ENCODE measurements at regions not wholly inside any gene's neighbourhood (a gene's known extent, or its start where the extent isn't known, plus 50 kb on each side); places are given as distances from the start of the nearest gene placed in this dataset.

DNA sequence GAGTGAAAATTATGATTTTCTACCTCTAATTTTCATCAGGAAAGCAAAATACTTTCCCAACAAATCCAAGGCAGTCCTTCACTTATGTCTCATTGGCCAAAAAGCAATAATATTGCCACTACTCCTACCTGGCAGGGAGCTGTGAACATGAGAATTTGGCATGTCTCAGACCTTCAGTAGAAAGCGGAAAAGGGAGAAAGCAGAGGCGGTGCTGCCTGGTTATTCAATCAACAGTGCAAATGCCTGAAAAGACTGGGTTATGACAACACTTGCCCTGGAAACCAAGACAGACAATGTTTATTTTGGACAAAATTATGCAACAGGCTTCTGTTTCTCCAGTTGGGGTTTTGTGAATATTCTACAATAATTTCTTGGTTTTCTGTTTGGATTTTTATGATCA lies 194.4 kb downstream of the TAF11L14 start:
- Histone ChIP-seq H3K4me1 (no peaks in the 10 kb centered on the region), H3K27ac (no peak overlapping the region), H3K27me3 (no peaks in the 10 kb centered on the region), H3K9me3 (no peaks in the 10 kb centered on the region), H3K4me3 (no peak overlapping the region), H3K36me3 (no peaks in the 10 kb centered on the region)
- TF ChIP-seq, protein P1, sequence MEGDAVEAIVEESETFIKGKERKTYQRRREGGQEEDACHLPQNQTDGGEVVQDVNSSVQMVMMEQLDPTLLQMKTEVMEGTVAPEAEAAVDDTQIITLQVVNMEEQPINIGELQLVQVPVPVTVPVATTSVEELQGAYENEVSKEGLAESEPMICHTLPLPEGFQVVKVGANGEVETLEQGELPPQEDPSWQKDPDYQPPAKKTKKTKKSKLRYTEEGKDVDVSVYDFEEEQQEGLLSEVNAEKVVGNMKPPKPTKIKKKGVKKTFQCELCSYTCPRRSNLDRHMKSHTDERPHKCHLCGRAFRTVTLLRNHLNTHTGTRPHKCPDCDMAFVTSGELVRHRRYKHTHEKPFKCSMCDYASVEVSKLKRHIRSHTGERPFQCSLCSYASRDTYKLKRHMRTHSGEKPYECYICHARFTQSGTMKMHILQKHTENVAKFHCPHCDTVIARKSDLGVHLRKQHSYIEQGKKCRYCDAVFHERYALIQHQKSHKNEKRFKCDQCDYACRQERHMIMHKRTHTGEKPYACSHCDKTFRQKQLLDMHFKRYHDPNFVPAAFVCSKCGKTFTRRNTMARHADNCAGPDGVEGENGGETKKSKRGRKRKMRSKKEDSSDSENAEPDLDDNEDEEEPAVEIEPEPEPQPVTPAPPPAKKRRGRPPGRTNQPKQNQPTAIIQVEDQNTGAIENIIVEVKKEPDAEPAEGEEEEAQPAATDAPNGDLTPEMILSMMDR (IDR thresholded peaks at IDR 0.05): no peak
- no peak for TF ChIP-seq POLR2A (IDR thresholded peaks at IDR 0.05)
- no peak for DNase-seq

DNA sequence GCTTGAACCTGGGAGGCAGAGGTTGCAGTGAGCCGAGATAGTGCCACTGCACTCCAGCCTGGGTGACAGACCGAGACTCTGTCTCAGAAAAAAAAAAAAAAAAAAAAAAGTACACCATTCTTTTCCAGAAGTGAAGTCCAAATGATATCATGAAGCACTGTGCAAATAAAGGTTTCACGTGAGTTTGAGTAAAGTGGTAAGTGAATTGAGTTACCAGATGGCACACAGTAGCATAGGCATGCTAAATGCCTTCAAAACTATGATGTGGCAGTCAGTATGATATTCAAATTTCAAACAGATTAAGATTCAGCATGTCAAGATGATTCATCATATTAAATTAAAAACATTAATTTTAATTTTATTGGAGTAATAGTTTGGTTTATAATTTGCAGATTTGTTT lies 195.2 kb downstream of the TAF11L14 start:
- Histone ChIP-seq H3K9me3 (no peaks in the 10 kb centered on the region), H3K27me3 (no peaks in the 10 kb centered on the region), H3K27ac (no peak overlapping the region), H3K4me3 (no peak overlapping the region), H3K36me3 (no peaks in the 10 kb centered on the region), H3K4me1 (no peaks in the 10 kb centered on the region)
- DNase-seq: no peak
- TF ChIP-seq, protein P1 (IDR thresholded peaks at IDR 0.05): no peak
- no peak for TF ChIP-seq POLR2A (IDR thresholded peaks at IDR 0.05)

DNA sequence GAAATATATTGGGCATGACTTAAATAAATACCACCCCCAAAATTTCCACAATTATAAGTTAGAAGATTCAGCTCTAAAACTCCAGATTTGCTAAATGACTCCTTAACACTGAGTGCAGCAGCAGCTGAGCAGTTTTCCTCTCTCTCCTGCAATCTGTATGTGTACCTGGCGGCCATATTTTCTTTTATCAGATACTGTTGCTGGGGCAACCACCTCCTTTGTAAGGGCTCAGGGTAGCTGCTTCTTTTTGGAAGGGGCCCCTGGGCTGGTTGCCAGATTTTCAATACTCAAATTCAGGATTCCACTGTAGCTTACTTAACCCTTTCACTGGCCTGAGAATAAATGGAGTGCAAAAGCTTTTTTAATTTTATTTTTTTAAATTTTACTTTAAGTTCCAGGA lies 197.0 kb downstream of the TAF11L14 start:
- DNase-seq: no peak
- no peaks in the 10 kb centered on the region for H3K36me3 ChIP-seq
- H3K27me3 ChIP-seq: no peaks in the 10 kb centered on the region
- H3K4me3 ChIP-seq: no peak overlapping the region
- TF ChIP-seq, protein P1 (IDR thresholded peaks at IDR 0.05): no peak
- TF ChIP-seq POLR2A (IDR thresholded peaks at IDR 0.05): no peak
- no peaks in the 10 kb centered on the region for H3K9me3 ChIP-seq
- no peaks in the 10 kb centered on the region for H3K4me1 ChIP-seq
- no peak overlapping the region for H3K27ac ChIP-seq

DNA sequence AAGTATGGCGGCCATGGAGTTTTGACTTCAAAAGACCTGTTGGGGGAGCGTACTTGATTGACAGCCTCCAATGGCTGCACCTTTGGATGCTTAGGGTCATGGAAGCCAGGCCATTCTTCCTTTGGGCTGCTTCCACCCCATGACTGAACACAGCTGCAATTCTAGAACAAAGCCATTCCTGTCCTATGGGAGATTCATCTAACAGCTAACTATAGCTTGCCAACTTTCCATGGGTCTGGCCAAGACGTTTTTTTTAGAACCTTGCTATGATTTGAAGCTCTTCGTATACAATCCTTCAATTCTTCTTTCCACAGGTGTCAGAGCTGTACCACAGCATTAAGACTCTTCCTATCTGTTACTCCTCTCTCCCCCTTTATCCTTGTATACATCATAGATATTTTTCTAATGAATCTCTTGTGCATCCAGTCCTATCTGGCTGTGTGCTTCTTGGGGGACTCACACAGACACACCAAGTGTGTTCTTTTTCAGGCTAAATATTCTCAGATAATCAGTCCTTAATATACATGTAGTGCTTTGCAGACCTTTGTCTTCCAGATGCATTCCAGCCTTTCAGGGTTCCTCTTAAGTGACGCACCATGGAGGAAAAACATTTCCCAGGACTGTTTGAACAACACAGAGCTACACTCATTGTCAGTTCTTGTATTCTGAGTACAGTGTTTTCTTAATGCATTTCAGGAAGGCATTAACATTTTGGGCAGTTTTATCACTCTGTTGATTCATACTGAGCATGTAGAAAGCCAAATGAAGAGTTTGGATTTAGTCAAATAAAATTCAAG lies 198.9 kb downstream of the TAF11L14 start:
- Histone ChIP-seq H3K9me3 (no peaks in the 10 kb centered on the region), H3K27me3 (no peaks in the 10 kb centered on the region), H3K36me3 (no peaks in the 10 kb centered on the region), H3K27ac (no peak overlapping the region), H3K4me1 (no peaks in the 10 kb centered on the region), H3K4me3 (no peak overlapping the region)
- DNase-seq: no peak
- TF ChIP-seq POLR2A (IDR thresholded peaks at IDR 0.05): no peak
- TF ChIP-seq, protein P1 (IDR thresholded peaks at IDR 0.05): no peak

DNA sequence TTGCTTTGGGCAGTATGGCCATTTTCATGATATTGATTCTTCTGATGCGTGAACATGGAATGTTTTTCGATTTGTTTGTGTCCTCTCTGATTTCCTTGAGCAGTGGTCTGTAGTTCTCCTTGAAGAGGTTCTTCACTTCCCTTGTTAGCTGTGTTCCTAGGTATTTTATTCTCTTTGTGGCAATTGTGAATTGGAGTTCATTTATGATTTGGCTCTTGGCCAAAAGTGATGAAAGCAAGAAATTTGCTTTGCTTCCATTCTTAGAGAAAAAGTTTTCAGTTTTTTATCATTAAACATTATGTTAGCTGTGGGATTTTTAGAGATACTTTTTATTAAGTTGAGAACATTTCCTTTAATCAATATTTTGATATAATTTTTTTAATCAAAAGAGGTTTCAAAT lies 203.5 kb downstream of the TAF11L14 start:
- Histone ChIP-seq H3K36me3 (no peaks in the 10 kb centered on the region), H3K27me3 (no peaks in the 10 kb centered on the region), H3K27ac (no peak overlapping the region), H3K9me3 (no peaks in the 10 kb centered on the region), H3K4me3 (no peak overlapping the region), H3K4me1 (no peaks in the 10 kb centered on the region)
- no peak for DNase-seq
- no peak for TF ChIP-seq POLR2A (IDR thresholded peaks at IDR 0.05)
- TF ChIP-seq, protein P1 (IDR thresholded peaks at IDR 0.05): no peak

Measured in Peyer's patch (tissue), 4 donors.